ENCODE measurements at regions not wholly inside any gene's neighbourhood (a gene's known extent, or its start where the extent isn't known, plus 50 kb on each side); places are given as distances from the start of the nearest gene placed in this dataset.
"Not testable (repeated sequence)": the region's sequence is repeated elsewhere in the genome, so short reads cannot be mapped to it uniquely, and the experiment has no call there.

GRCh38 chr6:14885498-14885897 lies 360.4 kb upstream of the JARID2 start:
- no peak for DNase-seq

GRCh38 chr6:14887181-14887580 lies 358.7 kb upstream of the JARID2 start:
- no peak for DNase-seq

GRCh38 chr6:14887986-14888574 lies 357.8 kb upstream of the JARID2 start:
- DNase-seq, result no peak

- no peak for DNase-seq
These were observed 357.3 kb upstream of the JARID2 start for GRCh38 chr6:14888575-14889000.

GRCh38 chr6:14889188-14889587 lies 356.7 kb upstream of the JARID2 start:
- no peak for DNase-seq

- DNase-seq, result no peak
These were observed 356.0 kb upstream of the JARID2 start for GRCh38 chr6:14889611-14890593.

GRCh38 chr6:14891820-14892375 lies 354.0 kb upstream of the JARID2 start:
- not testable (repeated sequence) for DNase-seq

GRCh38 chr6:14894105-14894504 lies 351.8 kb upstream of the JARID2 start:
- no peak for DNase-seq

GRCh38 chr6:14896475-14896874 lies 349.4 kb upstream of the JARID2 start:
- no peak for DNase-seq

GRCh38 chr6:14897831-14898230 lies 348.0 kb upstream of the JARID2 start:
- no peak for DNase-seq

- DNase-seq, result not testable (repeated sequence)
These were observed 346.4 kb upstream of the JARID2 start for GRCh38 chr6:14899441-14899840.

GRCh38 chr6:14900919-14901318 lies 344.9 kb upstream of the JARID2 start:
- DNase-seq, result no peak

- DNase-seq, result no peak
These were observed 342.5 kb upstream of the JARID2 start for GRCh38 chr6:14903176-14904038.

GRCh38 chr6:14905201-14905600 lies 340.7 kb upstream of the JARID2 start:
- no peak for DNase-seq

- DNase-seq, result no peak
These were observed 339.2 kb upstream of the JARID2 start for GRCh38 chr6:14906621-14907020.

- DNase-seq, result peak in 15 of 58 donors; percentile 4 to 40 (median 12)
These were observed 334.9 kb upstream of the JARID2 start for GRCh38 chr6:14910692-14911547.

- DNase-seq, result no peak
These were observed 333.6 kb upstream of the JARID2 start for GRCh38 chr6:14912226-14912625.

- no peak for DNase-seq
These were observed 333.2 kb upstream of the JARID2 start for GRCh38 chr6:14912706-14913105.

- DNase-seq, result no peak
These were observed 331.9 kb upstream of the JARID2 start for GRCh38 chr6:14913931-14914330.
